ENCODE measurements at regions not wholly inside any gene's neighbourhood (a gene's known extent, or its start where the extent isn't known, plus 50 kb on each side); places are given as distances from the start of the nearest gene placed in this dataset.
A peak's percentile ranks its signal among the peaks of the same experiment; 100 is the strongest.
"Not testable (repeated sequence)": the region's sequence is repeated elsewhere in the genome, so short reads cannot be mapped to it uniquely, and the experiment has no call there.

DNA sequence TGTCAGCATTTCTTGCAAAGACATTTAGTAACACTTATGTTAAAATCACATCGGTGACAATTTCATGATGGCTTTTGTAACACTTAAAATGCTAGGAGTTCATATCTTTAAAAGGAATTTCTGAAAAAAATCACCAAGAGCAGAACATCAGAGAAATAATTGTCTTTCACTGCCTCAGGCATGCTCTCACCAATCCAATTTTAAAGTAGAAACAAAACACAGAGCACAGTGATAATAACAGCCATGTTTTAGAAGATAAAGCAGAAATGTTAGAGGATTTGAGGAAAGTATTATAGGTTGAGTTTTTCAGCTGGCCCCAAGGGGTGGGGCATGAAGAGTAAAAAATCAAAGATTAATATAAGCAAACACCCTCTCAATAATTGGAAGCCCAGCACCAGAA is 1037.6 kb downstream of the DSC3 start:
- no peak for DNase-seq

DNA sequence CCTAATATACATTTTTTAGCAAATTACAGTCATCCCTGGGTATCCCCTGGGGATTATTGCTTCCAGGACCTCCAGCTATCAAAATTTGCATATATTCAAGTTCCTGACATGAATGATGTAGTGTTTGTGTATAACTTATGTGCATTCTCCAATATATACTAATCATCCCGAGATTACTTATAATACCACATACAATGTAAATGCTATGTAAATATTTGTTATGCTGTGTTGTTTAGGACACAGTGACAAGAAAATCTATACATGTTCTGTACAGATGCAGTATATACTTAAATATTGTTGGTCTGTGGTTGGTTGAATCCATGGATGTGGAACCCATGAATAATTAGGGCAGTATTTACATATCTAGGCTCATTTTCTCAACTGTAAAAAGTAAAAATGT is 1060.3 kb downstream of the DSC3 start:
- no peak for DNase-seq

DNA sequence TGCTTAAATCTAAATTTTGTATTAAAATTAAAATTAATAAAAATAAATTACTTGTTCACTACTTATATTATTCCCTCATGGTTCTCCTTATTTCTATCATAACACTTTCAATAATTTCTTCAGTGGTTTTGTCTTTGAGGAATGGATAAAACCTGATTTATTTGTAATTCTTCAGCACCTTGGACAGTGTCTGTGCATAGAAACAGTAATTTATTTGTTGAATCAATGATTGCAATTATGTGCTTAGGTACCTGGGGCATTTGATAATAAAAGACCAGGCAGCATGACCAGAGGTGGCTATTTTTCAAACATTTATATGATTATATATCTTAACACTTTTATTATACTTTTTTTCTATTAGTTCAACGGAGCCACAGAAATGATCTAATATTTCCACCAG is 1062.7 kb downstream of the DSC3 start:
- DNase-seq: no peak

DNA sequence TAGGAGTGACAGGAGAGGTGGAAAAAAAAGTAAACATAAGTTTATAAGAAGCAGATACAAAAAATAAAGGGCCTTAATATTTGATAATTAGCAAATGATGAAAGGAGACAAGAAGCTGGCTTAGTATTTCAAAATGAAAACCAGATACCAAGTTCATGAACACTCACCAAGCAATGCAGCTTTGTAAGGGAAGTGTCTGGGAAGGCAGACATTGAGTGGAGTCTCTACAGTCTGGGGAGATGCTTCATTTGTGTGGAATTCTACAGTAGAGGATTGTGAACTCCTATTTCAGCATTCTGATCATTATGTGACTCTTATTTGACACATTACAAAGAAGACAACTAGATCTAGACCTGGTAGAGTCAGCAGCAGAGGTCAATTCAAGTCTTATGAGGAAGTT is 1072.7 kb downstream of the DSC3 start:
- no peak for DNase-seq

DNA sequence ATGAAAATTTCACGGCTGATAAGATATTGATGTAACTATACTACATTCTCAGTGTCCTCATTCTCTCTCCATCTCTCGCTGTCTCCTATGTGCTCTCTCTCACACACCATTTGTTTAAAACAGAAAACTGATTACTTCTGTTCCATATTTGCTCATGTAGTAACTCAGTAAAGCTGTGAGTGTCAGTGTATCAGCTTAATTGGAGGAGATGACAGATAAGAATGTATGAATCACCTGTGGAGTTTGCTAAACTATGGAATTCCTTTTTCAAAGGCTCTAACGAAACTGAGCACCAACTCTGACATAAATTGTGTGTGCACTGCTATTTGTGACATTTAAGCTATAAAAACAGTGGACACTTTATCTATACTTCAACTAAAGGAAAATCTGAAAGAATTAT is 1080.0 kb downstream of the DSC3 start:
- no peak for DNase-seq

DNA sequence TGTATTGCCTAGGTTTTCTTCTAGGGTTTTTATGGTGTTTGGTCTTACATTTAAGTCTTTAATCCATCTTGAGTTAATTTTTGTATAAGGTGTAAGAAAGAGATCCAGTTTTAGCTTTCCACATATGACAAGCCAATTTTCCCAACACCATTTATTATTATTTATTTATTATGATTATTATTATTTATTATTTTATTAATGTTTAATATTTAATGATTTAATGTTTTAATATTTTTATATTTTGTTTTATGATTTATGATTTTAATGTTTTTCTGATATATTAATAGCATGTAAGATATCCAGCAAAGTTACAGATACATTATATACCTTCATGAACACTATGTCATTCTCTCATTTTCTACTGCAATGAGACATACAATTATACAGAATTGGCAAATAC is 1082.0 kb downstream of the DSC3 start:
- no peak for DNase-seq

DNA sequence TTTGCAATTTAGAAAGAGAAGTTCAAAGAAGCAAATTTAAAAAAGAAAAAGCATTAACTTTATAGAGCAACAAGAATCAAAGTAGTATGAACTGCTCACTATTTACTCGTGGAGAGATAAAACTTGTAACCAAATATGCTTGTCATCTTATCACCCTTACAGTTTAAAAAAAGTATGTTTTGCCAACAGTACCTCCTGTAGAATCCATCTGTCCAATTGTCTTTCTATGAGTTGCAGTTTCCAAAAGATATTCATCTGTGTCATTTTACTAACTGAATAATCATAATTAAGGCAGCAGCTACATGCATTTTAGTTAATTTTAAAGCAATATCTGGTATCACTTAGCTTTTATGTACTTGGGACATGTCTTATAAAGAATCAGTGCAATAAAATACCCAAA is 1112.3 kb downstream of the DSC3 start:
- DNase-seq: no peak

DNA sequence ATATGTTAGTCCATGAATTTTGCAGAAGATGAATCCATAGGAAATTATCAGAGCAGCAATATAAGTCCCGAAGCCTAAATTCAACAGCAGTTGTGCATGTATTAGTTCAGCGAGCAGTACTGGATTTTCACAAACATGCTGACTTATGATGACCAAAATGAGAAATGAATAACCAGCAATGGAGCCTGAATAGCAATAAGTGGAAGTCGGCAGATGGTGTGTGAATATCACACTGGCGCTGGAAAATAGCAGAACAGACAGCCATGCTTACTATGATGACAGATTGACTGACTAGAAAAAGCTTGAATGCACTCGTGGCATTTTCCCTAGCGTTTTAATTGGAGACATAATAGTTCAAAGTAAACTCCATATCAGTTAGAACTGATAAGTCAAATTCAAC is 1114.5 kb downstream of the DSC3 start:
- DNase-seq: no peak

DNA sequence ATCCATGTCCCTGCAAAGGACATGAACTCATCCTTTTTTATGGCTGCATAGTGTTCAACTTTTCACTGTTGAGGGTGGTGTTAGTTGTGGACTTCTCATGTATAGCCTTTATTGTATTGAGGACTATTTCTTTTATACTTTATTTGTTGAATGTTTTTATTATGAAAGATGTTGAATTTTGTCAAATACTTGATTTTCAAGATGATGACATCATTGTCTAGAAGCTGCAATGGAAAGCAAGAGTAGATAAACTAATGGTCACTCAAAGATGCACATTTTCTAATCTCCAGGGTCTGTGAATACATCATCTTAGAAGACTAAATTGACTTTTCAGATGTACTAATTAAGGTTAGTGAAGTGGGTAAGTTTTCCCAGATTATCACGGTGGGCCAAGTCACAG is 1117.0 kb downstream of the DSC3 start:
- no peak for DNase-seq

DNA sequence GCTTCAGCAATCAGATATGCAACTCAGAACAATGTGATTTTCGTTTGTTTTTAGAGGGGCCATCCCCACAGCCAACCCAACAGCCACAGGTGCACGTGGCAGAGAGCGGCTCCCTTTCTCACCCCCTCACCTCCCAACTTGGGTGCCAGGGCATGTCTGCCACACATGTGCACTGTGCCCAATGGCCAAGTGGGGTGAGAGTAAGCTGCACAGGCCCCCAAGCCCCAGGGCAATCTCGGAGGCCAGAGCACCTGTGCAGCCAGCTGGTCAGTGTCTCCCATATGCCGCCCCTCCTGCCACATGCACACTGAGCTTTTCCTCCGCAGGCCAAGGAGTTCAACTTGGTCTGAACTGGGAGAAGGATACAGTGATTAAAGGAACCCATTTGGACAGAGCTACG is 1130.2 kb downstream of the DSC3 start:
- no peak for DNase-seq

DNA sequence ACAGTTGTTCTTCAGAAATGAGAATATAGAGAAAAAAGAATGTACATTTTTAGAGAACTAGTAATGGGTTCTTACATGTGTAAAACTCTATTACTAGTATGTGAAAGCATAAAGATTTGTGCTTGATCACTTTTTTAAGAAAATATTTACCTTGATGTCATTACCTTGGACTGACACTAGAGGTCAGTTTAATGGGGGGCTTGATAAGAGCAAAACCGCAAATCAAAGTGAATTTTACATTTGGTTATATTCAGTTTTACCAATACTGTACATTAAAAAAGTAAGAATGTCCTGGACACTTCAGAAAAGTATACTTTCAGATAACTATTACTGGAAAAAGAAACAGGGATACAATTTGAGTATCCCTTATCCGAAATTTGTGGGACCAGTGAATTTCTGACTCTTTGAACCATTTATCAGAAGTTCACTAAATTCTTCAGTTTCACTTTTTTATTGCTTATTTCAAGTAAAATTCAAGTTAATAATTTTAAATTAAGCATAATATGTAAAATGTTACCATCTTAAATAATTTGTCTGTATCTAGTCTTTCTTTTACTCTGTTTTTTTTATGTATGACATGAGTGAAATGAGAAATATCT is 1149.5 kb downstream of the DSC3 start:
- DNase-seq: no peak

DNA sequence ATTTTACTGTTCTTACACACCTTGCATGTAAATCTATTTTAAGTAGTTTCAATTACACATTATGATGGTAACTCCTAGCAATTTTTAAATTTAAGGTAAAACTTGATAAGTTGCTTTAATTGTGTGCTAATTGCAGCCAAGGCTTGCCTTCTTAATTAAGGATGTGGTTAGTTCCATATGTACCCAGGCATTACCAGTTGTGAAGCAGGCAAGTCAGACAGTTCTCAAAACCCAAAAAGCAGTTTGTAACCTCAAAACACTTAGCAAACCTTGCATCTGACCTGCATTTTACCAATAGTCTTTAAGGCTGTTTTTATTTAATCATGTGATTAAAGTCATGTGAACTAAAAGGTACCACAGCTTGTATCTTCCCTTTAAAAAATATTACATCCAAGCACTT is 1159.4 kb downstream of the DSC3 start:
- DNase-seq: no peak

DNA sequence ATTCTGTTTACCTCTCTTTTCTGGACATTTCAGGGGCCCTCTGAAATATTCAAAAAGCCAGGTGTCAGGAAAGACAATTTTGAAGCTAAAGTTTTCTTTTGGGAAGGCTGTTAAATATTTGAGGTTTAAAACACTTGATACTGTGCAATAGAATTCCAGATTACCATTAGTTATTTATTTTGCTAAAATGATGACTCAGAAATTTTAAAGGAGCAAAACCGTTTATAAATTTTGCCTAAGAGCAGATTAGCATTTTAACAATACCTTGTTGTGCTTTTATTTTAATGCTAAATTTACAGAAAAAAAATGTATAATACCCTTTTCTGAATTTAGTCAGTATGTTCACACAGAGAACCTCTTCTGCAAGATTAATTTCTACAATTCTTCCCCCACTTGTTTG is 1159.9 kb downstream of the DSC3 start:
- no peak for DNase-seq

DNA sequence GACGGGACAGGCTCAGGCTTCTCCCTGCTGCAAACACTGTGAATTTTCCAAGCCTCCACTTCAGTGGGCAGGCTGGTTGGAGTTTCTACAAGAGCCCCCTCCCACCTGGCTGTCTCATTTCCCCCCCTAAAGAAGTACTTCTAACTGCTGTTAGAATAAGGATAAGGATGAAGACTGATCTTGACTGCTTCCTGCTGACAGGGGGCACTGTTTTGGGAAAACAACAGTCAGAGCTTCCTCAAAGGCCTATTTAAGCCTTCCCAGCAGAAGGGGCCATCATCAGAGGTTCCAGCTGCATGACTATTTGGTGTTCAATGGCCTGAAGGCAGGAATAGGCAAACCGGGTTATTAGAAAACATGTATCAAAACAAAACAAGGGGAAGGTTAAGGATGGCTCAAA is 1162.8 kb downstream of the DSC3 start:
- no peak for DNase-seq

DNA sequence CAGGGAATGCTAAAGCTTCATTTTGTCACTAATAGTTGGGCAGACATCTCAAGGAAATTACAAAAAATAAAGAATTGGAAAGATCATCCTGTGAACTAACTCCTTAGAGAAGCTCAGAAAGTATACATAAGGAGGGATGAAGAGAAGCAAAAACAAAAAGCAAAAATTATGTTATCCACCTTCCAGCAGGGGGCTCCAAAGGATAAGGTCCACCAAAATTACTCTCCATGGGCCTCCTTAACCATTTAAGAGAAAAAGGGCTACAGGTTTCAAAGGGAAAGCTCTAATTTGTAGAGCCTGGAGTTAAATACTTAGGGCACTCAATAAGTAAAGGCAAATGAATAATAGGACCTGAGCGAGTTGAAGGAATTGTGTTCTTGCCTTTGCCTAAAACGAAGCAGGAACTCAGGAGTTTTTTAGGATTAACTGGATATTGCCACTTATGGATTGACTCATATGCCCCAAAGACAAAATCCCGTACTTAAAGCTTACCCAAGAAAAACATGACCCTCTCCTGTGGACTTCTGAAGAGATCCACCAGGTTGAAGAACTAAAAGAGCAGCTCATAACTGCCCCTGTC is 1167.9 kb downstream of the DSC3 start:
- DNase-seq: peak; percentile 14 to 21 (median 19)

DNA sequence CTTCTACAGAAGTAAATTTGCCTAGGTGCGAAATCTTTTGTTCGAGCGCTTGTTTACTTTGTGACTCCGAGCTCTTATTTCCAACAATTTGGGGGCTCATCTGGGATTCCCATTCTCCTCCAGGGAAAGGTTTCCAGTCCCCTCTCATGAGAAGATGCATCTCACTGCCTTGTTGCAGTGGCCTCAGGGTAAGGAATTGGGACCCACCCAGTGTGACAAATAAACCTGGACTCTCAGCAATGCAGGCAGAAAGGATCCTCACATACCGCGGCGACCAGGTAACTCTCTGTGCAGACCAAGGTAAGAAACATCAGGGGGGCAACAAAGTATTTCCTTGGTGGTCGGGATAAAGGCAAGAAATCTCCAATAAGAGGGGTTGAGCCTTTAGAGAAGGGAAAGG is 1169.3 kb downstream of the DSC3 start:
- DNase-seq: no peak

DNA sequence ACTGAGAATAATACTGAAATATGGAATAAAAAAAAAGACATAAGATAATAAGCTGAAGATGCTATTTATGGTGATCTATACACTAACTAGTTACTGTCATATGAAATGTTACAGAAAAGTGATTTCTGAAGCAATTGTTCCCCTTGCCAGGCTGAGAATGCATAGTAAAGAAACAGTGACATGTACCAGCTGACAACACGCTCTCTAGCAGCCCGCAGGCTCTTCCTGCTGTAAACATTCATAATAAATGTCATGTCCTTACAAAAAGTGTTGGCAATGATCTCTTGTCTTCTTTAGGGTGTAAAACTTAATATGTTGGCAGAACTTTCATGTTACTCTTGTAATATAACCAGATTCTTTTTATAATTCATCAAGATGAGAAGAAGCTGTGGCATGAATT is 1171.3 kb downstream of the DSC3 start:
- no peak for DNase-seq

DNA sequence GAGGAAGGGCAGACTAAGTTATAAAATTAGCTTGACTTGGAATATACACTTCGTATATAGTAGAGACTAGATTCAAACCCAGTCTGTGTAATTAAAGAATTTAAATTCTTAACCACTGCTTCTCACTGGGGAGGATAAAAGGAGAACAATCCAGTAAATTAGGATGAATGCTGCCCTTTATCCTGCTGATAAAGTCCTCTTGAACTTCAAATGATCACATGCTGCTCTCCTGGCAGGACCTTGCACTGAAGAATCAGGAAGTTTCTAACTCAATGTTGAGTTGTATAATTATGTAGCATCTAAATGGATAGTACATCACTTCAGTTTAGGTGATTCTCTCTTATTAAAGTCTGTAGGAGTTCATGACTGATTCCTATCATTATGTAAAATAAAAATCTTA is 1179.7 kb downstream of the DSC3 start:
- no peak for DNase-seq

DNA sequence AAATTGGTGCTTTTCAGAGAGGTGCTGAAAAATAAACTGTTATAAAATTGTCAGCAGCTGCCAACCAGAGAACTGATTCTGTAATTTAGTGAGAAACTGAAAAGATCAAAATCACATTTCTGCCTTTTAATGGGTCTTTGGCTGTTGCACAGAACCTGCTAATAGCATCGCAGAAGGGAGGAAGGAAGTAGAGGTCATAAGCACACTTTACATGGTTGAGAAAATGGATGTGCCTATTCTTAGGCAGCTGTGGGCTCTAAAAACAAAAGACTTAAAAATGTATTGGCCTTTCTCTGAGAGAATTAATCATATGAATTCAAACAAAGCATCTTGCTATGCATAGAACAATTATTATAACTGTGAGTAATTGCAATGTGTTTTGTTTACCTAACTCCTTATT is 1186.9 kb downstream of the DSC3 start:
- DNase-seq: no peak

DNA sequence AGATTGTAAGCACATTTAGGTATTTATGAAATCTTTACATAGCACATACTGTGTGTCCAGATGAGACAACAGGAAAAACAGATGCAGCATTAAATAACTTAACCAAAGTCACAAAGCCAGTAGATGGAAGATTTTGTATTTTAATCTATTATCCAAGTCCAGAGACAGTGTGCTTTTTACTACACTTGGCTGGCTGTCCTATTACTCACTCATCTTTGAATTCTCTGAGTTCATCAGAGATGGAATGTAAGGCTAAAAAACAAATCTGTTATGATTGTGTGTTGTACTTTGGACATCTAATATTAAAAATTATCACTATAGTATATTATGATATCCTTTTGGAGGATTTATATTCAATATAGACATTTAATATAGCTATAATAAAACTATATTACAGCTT is 1189.4 kb downstream of the DSC3 start:
- DNase-seq: no peak

DNA sequence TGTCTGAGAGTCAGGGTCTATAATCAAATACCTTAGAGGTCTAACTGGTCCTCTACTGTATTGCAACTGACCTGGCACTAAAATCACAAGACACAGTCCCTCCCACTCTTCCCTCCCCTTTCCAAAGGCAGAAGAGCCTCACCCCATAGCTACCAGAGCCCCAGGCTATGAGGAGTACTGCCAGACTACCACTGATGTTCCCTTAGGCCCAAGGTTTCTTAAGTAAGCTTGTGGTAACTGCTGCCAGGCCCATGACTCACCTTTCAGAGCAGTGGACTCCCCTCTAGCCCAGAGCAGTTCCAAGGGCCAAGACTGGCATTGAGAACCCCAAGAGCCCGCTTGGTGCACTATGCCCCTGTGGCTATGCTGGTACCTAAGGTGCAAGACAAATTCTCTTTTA is 1193.4 kb downstream of the DSC3 start:
- no peak for DNase-seq

DNA sequence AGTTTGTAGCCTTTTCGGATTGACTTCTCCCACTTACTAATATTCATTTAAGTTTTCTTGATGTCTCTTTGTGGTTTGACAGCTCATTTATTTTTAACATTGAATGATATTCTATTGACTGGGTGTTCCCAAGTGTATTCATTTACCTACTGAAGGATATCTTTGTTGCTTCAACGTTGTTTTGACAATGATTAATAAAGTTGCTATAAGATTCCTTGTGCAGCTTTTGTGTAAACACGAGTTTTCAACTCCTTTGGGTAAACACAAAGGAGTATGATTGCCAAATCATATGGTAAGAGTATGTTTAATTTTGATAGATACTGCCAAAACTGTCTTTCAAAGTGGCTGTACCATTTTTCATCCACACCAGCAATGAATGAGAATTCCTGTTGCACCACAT is 1200.9 kb downstream of the DSC3 start:
- no peak for DNase-seq

DNA sequence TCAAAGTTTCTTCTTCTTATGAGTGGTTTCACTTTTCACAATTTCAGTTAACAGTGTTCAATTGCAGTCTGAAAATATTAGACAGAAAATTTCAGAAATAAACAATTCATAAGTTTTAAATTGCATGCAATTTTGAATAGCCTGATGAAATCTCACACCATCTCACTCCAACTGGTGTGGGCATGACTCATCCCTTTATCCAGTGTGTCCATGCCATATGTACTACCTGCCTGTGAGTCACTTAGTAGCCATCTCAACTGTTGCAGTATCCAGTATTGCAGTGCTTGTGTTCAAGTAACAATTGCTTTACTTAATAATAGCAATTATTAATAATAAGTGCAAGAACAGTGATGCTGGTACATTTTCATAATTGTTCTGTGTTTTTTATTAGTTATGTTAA is 1202.5 kb downstream of the DSC3 start:
- no peak for DNase-seq

DNA sequence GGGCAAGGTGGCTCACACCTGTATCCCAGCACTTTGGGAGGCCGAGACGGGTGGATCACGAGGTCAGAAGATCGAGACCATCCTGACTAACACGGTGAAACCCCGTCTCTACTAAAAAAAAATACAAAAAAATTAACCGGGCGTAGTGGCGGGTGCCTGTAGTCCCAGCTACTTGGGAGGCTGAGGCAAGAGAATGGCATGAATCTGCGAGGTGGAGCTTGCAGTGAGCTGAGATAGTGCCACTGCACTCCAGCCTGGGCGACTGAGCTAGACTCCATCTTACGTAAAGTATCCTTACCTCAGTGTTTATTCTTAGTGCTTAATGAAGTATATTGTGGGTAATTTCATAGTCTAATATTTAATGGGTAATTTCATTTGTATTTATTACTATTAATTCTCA is 1203.6 kb downstream of the DSC3 start:
- not testable (repeated sequence) for DNase-seq

DNA sequence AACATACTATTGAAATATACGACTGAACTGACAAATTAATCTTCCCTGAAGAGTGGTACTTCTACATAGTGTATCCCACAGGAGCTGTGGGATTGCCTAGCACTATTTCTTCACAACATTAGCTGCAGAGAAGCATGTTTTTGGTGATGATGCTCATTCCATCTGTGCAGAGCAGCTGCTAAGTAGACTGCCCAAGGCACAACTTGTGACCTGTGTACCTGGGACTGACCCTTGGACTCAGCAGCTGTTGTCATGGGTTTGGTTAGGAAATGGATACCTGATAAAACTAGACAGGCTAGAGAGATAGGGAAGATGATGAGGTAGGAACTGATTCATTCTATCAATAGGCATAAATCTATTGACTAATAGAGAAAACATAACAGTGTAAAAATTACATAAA is 1204.0 kb downstream of the DSC3 start:
- DNase-seq: no peak

DNA sequence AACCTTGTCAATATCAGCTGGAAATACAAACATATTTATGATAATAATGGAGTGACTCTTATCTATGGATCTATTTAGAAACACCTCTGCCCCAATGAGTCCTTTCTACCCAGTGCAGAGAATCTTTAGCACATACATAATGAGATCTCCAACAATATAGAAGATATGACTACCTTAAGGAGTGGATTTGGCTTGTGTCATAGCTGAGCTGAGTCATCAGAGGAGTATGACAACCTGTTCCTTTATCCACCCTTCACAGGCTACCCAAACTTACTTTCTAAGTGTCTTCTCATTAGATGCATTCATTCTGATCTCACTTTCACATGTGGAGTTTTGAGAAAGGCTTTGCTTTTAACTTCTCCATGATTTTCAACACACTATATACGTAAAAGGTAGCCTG is 1218.9 kb downstream of the DSC3 start:
- no peak for DNase-seq

Data from suppressor macrophage treated with lipopolysaccharide for 1 hour (primary cell).